GM21390 (cell line): ENCODE measurements at regions not wholly inside any gene's neighbourhood (a gene's known extent, or its start where the extent isn't known, plus 50 kb on each side); places are given as distances from the start of the nearest gene placed in this dataset.
"Not testable (repeated sequence)": the region's sequence is repeated elsewhere in the genome, so short reads cannot be mapped to it uniquely, and the experiment has no call there.

Experiments used
- ATAC-seq: cut with Tn5 transposase; IDR thresholded peaks from one replicate; pipeline ENCODE4 v1.9.1; 2021; ENCODE audit not compliant: unreplicated experiment

GRCh38 chr10:44564361-44564760 lies 179.5 kb upstream of the CXCL12 start:
- ATAC-seq = no peak

DNA sequence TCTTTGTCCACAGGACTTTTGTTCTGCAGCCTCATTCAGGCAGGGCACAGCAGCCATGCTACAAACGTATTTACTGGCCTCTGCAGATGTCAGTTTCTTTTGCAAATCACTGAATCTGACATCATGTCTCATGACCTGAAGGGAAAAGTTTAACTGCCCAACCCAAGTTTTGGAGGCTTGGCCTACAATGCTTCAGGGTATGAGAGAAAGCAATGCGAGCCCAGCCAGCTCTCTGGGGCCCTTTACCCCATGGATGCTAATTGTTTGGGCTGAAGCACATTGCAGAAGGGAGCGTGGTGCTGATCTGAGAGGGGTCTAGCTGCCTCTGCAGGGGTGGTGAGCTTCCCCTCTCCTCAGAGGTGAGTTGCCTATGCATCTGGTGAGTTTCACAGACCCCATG lies 179.9 kb upstream of the CXCL12 start:
- no peak for ATAC-seq

DNA sequence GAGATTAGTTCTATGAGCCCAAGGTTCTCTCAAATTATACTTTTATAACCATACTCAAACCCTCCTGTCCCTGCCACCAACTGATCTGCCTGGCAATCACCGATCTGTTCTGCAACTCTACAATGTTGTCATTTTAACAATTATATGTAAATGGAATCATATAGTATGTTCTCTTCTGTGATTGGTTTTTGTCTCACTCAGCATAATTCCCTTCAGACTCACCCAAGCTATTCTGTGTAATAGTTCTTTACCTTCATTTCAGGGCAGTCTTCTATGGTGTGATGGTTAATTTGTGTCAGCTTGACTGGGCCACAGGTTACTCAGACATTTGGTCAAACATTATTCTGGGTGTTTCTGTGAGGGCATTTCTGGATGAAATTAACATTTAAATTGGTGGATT lies 181.9 kb upstream of the CXCL12 start:
- no peak for ATAC-seq

DNA sequence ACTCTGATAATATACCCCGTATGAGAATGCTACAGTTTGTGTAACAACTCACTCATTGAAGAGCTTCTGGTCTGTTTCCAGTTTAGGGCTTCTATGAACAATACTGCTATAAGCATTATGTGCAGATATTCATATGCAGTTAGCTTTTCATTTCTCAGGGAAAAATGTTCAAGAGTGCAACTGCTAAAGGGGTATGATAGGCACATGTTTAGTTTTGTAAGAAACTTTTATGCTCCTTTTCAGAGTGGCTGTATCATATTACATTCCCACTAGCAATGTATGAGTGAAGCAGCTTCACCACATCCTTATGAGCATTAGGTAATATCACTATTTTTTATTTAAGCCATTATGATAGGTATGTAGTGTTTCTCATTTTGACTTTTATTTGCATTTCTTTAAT lies 182.6 kb upstream of the CXCL12 start:
- ATAC-seq = no peak

- ATAC-seq = no peak
Observed at GRCh38 chr10:44569193-44570091, 184.5 kb upstream of the CXCL12 start.

GRCh38 chr10:44571701-44572100 lies 186.8 kb upstream of the CXCL12 start:
- ATAC-seq = no peak

- ATAC-seq = no peak
Observed at GRCh38 chr10:44572146-44572545, 187.2 kb upstream of the CXCL12 start.

- no peak for ATAC-seq
Observed at GRCh38 chr10:44573821-44574220, 188.9 kb upstream of the CXCL12 start.

DNA sequence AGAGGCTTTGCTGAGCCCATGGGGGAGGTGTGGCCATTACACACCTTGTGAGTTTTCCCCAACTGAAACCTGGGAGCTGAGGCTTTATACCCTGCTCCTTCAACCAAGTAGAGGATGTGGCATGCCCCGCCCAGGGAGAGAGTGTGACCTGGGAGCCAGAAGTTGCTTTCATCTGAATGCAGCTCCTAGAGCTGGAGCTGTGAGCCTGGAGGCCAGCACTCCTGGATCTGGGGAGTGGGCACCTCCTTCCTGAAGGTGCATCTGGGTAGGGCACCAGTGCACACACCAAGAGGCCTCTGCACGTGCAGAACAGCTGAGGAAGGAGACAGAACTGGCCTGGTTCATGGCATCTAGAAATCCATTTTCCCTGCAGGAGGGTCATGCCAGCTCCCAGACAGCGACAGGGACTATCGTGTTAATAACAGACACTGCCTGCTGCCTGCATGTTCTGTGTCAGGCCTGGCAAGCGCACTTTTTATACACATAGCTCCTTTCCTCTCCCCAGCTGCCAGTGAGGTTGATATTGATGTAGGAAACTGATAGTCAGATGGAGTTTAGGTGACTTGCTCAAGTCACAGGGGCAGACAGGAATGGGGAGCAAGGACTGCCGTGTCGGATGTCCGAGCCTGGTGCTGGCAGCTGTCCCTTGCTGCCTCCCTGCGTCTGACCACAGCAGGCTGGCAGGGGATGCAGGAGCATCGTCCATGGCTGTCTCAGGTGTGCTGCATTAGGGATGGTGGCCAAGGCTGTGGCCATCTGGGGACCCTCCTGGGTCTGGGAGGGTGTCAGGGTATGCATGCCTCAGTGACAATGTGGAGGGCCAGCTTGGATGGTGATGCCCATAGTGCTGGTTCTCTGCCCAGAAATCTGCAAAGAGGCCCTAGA lies 189.9 kb upstream of the CXCL12 start:
- no peak for ATAC-seq

DNA sequence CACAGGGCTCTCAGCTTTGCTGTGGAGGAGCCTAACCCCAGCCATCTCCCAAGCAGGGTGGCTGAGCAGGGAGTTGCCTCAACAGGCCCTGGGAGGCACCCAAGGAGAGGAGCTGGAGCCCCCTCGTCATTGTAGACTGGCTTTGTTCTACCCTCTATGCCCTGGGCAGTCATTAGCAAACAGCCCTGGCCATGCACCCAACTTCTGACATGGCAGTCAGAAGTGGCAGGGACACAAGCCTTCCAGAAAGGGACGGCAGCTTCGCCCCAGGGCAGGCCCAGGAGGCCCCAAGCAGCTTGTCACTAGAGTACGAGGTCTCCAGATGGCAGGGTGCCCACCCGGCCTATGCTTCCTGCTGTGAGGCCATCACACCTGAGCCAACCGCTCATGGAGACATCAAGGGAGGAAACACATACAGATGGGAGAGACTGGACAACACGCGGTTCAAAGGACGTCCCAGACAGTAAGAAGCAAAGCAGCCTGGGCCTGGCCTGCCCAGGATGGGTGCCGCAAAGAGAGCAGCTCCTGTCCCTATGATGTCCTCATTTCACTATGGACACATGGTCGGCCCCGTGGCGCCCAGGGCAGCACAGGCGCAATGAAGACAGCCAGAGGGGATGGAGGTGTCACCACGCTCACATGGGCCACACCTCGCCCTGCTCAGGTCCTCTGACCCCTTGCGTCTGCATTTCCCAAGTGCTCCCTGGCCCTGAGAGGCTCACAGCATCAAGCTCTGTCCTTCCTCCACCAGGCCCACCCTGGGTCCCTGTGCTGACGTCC lies 190.9 kb upstream of the CXCL12 start:
- no peak for ATAC-seq

GRCh38 chr10:44576702-44577191 lies 191.8 kb upstream of the CXCL12 start:
- no peak for ATAC-seq

DNA sequence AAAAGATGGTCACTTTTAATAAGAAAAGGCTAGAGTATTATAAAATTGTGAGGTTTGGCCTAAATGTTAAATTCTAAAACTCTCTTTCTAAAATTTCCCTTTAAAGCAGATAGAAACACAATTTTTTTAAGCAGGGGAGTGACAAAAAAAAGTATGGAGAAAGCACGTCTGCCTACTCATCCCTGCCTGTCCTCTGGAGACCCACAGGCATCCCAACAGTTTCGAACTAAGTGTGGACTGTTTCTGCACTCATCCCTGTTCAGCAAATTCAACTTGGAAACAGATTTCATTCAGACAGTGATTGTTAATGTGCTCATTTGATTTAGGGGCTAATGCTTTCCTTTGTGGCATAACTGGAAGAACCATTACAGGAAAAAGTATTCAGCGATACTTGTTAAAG lies 192.6 kb upstream of the CXCL12 start:
- no peak for ATAC-seq

DNA sequence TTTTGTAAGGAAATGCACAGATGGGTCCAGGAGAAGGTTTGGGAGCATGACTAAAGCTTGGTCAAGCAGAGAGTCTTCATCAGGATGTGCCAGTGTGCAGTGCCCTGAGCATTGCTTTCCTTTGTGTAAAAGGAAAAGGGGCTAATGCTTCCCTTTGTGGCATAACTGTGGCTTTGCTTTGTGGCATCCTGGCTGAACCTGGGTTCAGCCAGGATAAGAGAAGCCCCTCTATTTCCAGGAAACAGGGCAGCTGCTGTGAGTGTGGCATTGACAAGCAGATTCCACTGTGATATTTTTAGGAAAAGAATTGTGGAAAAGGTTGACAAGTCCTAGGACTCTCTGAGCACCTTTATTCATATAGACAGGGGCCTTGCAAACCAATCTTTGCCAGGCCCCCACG lies 193.4 kb upstream of the CXCL12 start:
- ATAC-seq = no peak

DNA sequence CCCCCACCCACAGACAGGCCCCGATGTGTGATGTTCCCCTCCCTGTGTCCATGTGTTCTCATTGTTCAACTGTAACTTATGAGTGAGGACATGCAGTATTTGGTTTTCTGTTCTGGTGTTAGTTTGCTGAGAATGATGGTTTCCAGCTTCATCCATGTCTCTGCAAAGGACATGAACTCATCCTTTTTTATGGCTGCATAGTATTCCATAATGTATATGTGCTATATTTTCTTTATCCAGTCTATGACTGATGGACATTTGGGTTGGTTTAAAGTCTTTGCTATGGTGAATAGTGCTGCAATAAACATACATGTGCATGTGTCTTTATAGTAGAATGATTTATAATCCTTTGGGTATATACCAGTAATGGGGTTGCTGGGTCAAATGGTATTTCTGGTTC lies 194.1 kb upstream of the CXCL12 start:
- ATAC-seq = not testable (repeated sequence)

GRCh38 chr10:44581996-44582395 lies 197.1 kb upstream of the CXCL12 start:
- ATAC-seq = no peak

GRCh38 chr10:44587488-44588318 lies 202.8 kb upstream of the CXCL12 start:
- ATAC-seq = no peak

- ATAC-seq = no peak
Observed at GRCh38 chr10:44589181-44589943, 204.5 kb upstream of the CXCL12 start.

- ATAC-seq = no peak
Observed at GRCh38 chr10:44589944-44590449, 205.1 kb upstream of the CXCL12 start.

- no peak for ATAC-seq
Observed at GRCh38 chr10:44591911-44592310, 207.0 kb upstream of the CXCL12 start.
